ENCODE measurements at regions not wholly inside any gene's neighbourhood (a gene's known extent, or its start where the extent isn't known, plus 50 kb on each side); places are given as distances from the start of the nearest gene placed in this dataset.

GRCh38 chr17:70235252-70235651, 65.9 kb downstream of the KCNJ2 start:
- TF ChIP-seq, protein P1, sequence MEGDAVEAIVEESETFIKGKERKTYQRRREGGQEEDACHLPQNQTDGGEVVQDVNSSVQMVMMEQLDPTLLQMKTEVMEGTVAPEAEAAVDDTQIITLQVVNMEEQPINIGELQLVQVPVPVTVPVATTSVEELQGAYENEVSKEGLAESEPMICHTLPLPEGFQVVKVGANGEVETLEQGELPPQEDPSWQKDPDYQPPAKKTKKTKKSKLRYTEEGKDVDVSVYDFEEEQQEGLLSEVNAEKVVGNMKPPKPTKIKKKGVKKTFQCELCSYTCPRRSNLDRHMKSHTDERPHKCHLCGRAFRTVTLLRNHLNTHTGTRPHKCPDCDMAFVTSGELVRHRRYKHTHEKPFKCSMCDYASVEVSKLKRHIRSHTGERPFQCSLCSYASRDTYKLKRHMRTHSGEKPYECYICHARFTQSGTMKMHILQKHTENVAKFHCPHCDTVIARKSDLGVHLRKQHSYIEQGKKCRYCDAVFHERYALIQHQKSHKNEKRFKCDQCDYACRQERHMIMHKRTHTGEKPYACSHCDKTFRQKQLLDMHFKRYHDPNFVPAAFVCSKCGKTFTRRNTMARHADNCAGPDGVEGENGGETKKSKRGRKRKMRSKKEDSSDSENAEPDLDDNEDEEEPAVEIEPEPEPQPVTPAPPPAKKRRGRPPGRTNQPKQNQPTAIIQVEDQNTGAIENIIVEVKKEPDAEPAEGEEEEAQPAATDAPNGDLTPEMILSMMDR (IDR thresholded peaks at IDR 0.05; ENCODE audit: insufficient read depth, low read length, poor library complexity, severe bottlenecking), result no peak
- no peak for TF ChIP-seq EZH2phosphoT487 (conservative IDR thresholded peaks at IDR 0.05; ENCODE audit: low read length)
